H9 (cell line): ENCODE measurements at regions not wholly inside any gene's neighbourhood (a gene's known extent, or its start where the extent isn't known, plus 50 kb on each side); places are given as distances from the start of the nearest gene placed in this dataset.

Experiments
- DNase-seq: peaks from one replicate; pipeline ENCODE4 v3.0.0-alpha.2; 2017
- H2AFZ ChIP-seq: one replicate; pipeline ENCODE4 v1.6.1; 2013; ENCODE audit warnings: mild to moderate bottlenecking, low read length, control low read depth, moderate library complexity
- H2AK5ac ChIP-seq: 2 replicates; pipeline ENCODE4 v1.6.1; 2013; ENCODE audit warnings: low read length, control low read depth, mixed read lengths; ENCODE audit not compliant: insufficient read length
- H2BK120ac ChIP-seq: one replicate; pipeline ENCODE4 v1.6.1; 2013; ENCODE audit warnings: low read depth, mild to moderate bottlenecking, low read length, control low read depth, inconsistent platforms; ENCODE audit not compliant: poor library complexity, severe bottlenecking
- H2BK12ac ChIP-seq: 2 replicates; pipeline ENCODE4 v1.6.1; 2013; ENCODE audit warnings: low read length, control low read depth, mixed read lengths, low read depth; ENCODE audit not compliant: insufficient read length
- H2BK15ac ChIP-seq: 2 replicates; pipeline ENCODE4 v1.6.1; 2013; ENCODE audit warnings: low read depth, low read length, control low read depth
- H2BK20ac ChIP-seq: one replicate; pipeline ENCODE4 v1.6.1; 2013; ENCODE audit warnings: low read depth, mild to moderate bottlenecking, low read length, control low read depth, inconsistent platforms; ENCODE audit not compliant: poor library complexity, severe bottlenecking
- H2BK5ac ChIP-seq: 2 replicates; pipeline ENCODE4 v1.6.1; 2013; ENCODE audit warnings: low read length, control low read depth, mixed read lengths; ENCODE audit not compliant: insufficient read length
- H3K14ac ChIP-seq: 2 replicates; pipeline ENCODE4 v1.6.1; 2013; ENCODE audit warnings: low read length, control low read depth; ENCODE audit not compliant: insufficient read depth
- H3K18ac ChIP-seq: 2 replicates; pipeline ENCODE4 v1.6.1; 2013; ENCODE audit warnings: low read depth, mild to moderate bottlenecking, mixed read lengths, low read length, control low read depth; ENCODE audit not compliant: insufficient read length
- H3K23ac ChIP-seq: 2 replicates; pipeline ENCODE4 v1.6.1; 2013; ENCODE audit warnings: low read length, control low read depth, mixed read lengths, low read depth; ENCODE audit not compliant: insufficient read length
- H3K23me2 ChIP-seq: 2 replicates; pipeline ENCODE4 v1.6.1; 2013; ENCODE audit warnings: low read depth, mild to moderate bottlenecking, mixed read lengths, low read length, control low read depth; ENCODE audit not compliant: insufficient read length, poor library complexity, severe bottlenecking
- H3K27ac ChIP-seq: 2 replicates; pipeline ENCODE4 v1.5.1; 2013; ENCODE audit warnings: low read length, control low read depth, mixed read lengths, low read depth; ENCODE audit not compliant: insufficient read length
- H3K27me3 ChIP-seq: 2 replicates; pipeline ENCODE4 v1.6.1; 2013; ENCODE audit warnings: low read length, control low read depth, inconsistent platforms; ENCODE audit not compliant: insufficient read depth
- H3K4ac ChIP-seq: 2 replicates; pipeline ENCODE4 v1.6.1; 2013; ENCODE audit warnings: low read depth, mild to moderate bottlenecking, control low read depth, inconsistent platforms, low read length, moderate library complexity
- H3K4me1 ChIP-seq: 2 replicates; pipeline ENCODE4 v1.6.1; 2013; ENCODE audit warnings: low read length, control low read depth, inconsistent platforms; ENCODE audit not compliant: insufficient read depth
- H3K4me2 ChIP-seq: 2 replicates; pipeline ENCODE4 v1.6.1; 2013; ENCODE audit warnings: low read length, control low read depth, mixed read lengths; ENCODE audit not compliant: insufficient read length, insufficient read depth
- H3K56ac ChIP-seq: 2 replicates; pipeline ENCODE4 v1.6.1; 2013; ENCODE audit warnings: low read depth, mild to moderate bottlenecking, mixed read lengths, low read length, control low read depth; ENCODE audit not compliant: insufficient read length
- H3K79me1 ChIP-seq: 2 replicates; pipeline ENCODE4 v1.6.1; 2013; ENCODE audit warnings: low read depth, mild to moderate bottlenecking, moderate library complexity, low read length, control low read depth, inconsistent platforms; ENCODE audit not compliant: insufficient read depth, poor library complexity, severe bottlenecking
- H3K79me2 ChIP-seq: 2 replicates; pipeline ENCODE4 v1.6.1; 2013; ENCODE audit warnings: low read length, control low read depth, inconsistent platforms; ENCODE audit not compliant: insufficient read depth
- H3K9ac ChIP-seq: 2 replicates; pipeline ENCODE4 v1.6.1; 2013; ENCODE audit warnings: low read length, control low read depth, mixed read lengths; ENCODE audit not compliant: insufficient read length; ENCODE audit errors: extremely low read depth
- H3K9me3 ChIP-seq: one replicate; pipeline ENCODE4 v1.6.1; 2013; ENCODE audit warnings: low read depth, low read length, inconsistent platforms; ENCODE audit not compliant: control insufficient read depth
- H3T11ph ChIP-seq: one replicate; pipeline ENCODE4 v1.6.1; 2013; ENCODE audit warnings: mild to moderate bottlenecking, low read length, control low read depth, inconsistent platforms
- H4K20me1 ChIP-seq: one replicate; pipeline ENCODE4 v1.6.1; 2013; ENCODE audit not compliant: control insufficient read depth, insufficient read length, insufficient read depth
- H4K5ac ChIP-seq: 2 replicates; pipeline ENCODE4 v1.6.1; 2013; ENCODE audit warnings: low read depth, mild to moderate bottlenecking, mixed read lengths, low read length, control low read depth; ENCODE audit not compliant: insufficient read length
- H4K8ac ChIP-seq: replicated peaks from 2 replicates; pipeline ENCODE4 v1.6.1; 2013; ENCODE audit warnings: low read length, control low read depth, mixed read lengths, low read depth; ENCODE audit not compliant: insufficient read length
- H4K91ac ChIP-seq: 2 replicates; pipeline ENCODE4 v1.6.1; 2013; ENCODE audit warnings: low read depth, mild to moderate bottlenecking, moderate library complexity, mixed read lengths, low read length, control low read depth; ENCODE audit not compliant: insufficient read length
- H3K27ac Mint-ChIP-seq, 3 experiments: 2 replicates in 2 of 3; 3 replicates in 1 of 3; pipeline ENCODE4 v1.8.0; 2020 to 2021; ENCODE audit warnings: mixed read lengths in 3 of 3, mild to moderate bottlenecking in 1 of 3, moderate library complexity in 1 of 3
- H3K27me3 Mint-ChIP-seq: 2 replicates; pipeline ENCODE4 v1.8.0; 2021; ENCODE audit warnings: low read depth, mild to moderate bottlenecking, moderate library complexity, mixed read lengths
- H3K36me3 Mint-ChIP-seq, 3 experiments: 2 replicates in 2 of 3; 3 replicates in 1 of 3; pipeline ENCODE4 v1.8.0; 2020 to 2021; ENCODE audit warnings: low read depth in 3 of 3, mixed read lengths in 3 of 3; ENCODE audit not compliant: insufficient read depth in 1 of 3
- H3K4me1 Mint-ChIP-seq, 2 experiments: 2 replicates each; pipeline ENCODE4 v1.8.0; 2020; ENCODE audit warnings: mixed read lengths in 2 of 2
- H3K4me3 Mint-ChIP-seq, 2 experiments: 2 replicates in 1 of 2; 3 replicates in 1 of 2; pipeline ENCODE4 v1.8.0; 2020 to 2021; ENCODE audit warnings: mild to moderate bottlenecking in 2 of 2, mixed read lengths in 2 of 2, moderate library complexity in 1 of 2
- H3K9me3 Mint-ChIP-seq, 2 experiments: 2 replicates in 1 of 2; 3 replicates in 1 of 2; pipeline ENCODE4 v1.8.0; 2020; ENCODE audit warnings: mild to moderate bottlenecking in 2 of 2, mixed read lengths in 2 of 2, moderate library complexity in 1 of 2
- CTCF ChIP-seq: fragments of 200-600 bp; sonication (generic); conservative IDR thresholded peaks from 3 replicates; pipeline ENCODE4 v1.8.0; 2021; ENCODE audit warnings: antibody characterized with exemption, mild to moderate bottlenecking
- WGBS: extraction: QIAGEN DNeasy Blood & Tissue Kit; methylation state at CpG from one replicate; pipeline ENCODE4 v1.1.7; 2013; ENCODE audit warnings: missing lambda C conversion rate, low lambda C conversion rate, mixed read lengths; ENCODE audit not compliant: insufficient read length; ENCODE audit errors: extremely low coverage; 5-methylcytosine and 5-hydroxymethylcytosine counted together

- H2BK15ac ChIP-seq, result no peak overlapping the region
- no peak for DNase-seq
- no CpG with 5 or more reads among the region's 1 CpG for WGBS
- no peak overlapping the region for H2BK120ac ChIP-seq
- H4K5ac ChIP-seq, result no peak overlapping the region
- H4K20me1 ChIP-seq, result no peaks in the 10 kb centered on the region
- no peaks in the 10 kb centered on the region for H3K4me1 ChIP-seq
- H3K79me1 ChIP-seq, result no peaks in the 10 kb centered on the region
- no peak overlapping the region for H3K27ac ChIP-seq
- H3K23me2 ChIP-seq, result no peaks in the 10 kb centered on the region
- H3K9me3 Mint-ChIP-seq, result peaks cover 0 to 3% of the 10 kb centered on the region in 2 experiments; a peak in 1 of 5 replicates
- no peak overlapping the region for H3K14ac ChIP-seq
- peaks cover 0 to 2% (median 0%) of the 10 kb centered on the region in 3 experiments; a peak in 2 of 7 replicates for H3K36me3 Mint-ChIP-seq
- no peaks in the 10 kb centered on the region; a peak in 1 of 4 replicates for H3K4me1 Mint-ChIP-seq
- no peak overlapping the region for H2AFZ ChIP-seq
- no peak overlapping the region for H4K91ac ChIP-seq
- H3T11ph ChIP-seq, result no peak overlapping the region
- H3K79me2 ChIP-seq, result no peaks in the 10 kb centered on the region
- no peak overlapping the region for H3K4me2 ChIP-seq
- H3K27ac Mint-ChIP-seq, result no peak overlapping the region
- H4K8ac ChIP-seq, result no peak overlapping the region
- no peak overlapping the region for H3K56ac ChIP-seq
- H2BK5ac ChIP-seq, result no peak overlapping the region
- H2AK5ac ChIP-seq, result no peak overlapping the region
- H3K4ac ChIP-seq, result no peak overlapping the region
- no peak overlapping the region for H2BK20ac ChIP-seq
- no peak overlapping the region for H3K18ac ChIP-seq
- H3K27me3 ChIP-seq, result no peaks in the 10 kb centered on the region
- no peaks in the 10 kb centered on the region for H3K27me3 Mint-ChIP-seq
- no peak for TF ChIP-seq CTCF
- no peak overlapping the region for H2BK12ac ChIP-seq
- no peak overlapping the region for H3K23ac ChIP-seq
- H3K4me3 Mint-ChIP-seq, result no peak overlapping the region
- no peaks in the 10 kb centered on the region for H3K9me3 ChIP-seq
- no peak overlapping the region for H3K9ac ChIP-seq
These were observed 134.4 kb upstream of the SPRY4 start for GRCh38 chr5:142459209-142459608.
